Peyer's patch (tissue), 4 donors: ENCODE measurements at regions not wholly inside any gene's neighbourhood (a gene's known extent, or its start where the extent isn't known, plus 50 kb on each side); places are given as distances from the start of the nearest gene placed in this dataset.

Source experiments
- POLR2A ChIP-seq, 2 donors: fragments of 450-650 bp; IDR thresholded peaks; one replicate each; pipeline ENCODE4 v1.5.1; 2017; ENCODE audit warnings: antibody characterized with exemption in 2 of 2, mild to moderate bottlenecking in 2 of 2, moderate library complexity in 2 of 2
- TF ChIP-seq, protein P1 (sequence below), 6 experiments: fragments of 450-650 bp in 4 of 6; fragments of 200-600 bp in 2 of 6; sonication (generic) in 1 of 6; IDR thresholded peaks; one replicate each; pipeline ENCODE4 v1.5.1; 2017 to 2019; ENCODE audit warnings: antibody characterized with exemption in 6 of 6, mild to moderate bottlenecking in 3 of 6, moderate library complexity in 1 of 6

- TF ChIP-seq, protein P1, sequence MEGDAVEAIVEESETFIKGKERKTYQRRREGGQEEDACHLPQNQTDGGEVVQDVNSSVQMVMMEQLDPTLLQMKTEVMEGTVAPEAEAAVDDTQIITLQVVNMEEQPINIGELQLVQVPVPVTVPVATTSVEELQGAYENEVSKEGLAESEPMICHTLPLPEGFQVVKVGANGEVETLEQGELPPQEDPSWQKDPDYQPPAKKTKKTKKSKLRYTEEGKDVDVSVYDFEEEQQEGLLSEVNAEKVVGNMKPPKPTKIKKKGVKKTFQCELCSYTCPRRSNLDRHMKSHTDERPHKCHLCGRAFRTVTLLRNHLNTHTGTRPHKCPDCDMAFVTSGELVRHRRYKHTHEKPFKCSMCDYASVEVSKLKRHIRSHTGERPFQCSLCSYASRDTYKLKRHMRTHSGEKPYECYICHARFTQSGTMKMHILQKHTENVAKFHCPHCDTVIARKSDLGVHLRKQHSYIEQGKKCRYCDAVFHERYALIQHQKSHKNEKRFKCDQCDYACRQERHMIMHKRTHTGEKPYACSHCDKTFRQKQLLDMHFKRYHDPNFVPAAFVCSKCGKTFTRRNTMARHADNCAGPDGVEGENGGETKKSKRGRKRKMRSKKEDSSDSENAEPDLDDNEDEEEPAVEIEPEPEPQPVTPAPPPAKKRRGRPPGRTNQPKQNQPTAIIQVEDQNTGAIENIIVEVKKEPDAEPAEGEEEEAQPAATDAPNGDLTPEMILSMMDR (IDR thresholded peaks at IDR 0.05), result no peak
- no peak for TF ChIP-seq POLR2A (IDR thresholded peaks at IDR 0.05)
Observed at GRCh38 chr5:2307631-2308030, 424.9 kb upstream of the IRX4 start.
